Activated T-cell treated with anti-CD3 and anti-CD28 coated beads, Interleukin-2, amount 50 U/mL, for 4 hours (primary cell): ENCODE measurements at regions not wholly inside any gene's neighbourhood (a gene's known extent, or its start where the extent isn't known, plus 50 kb on each side); places are given as distances from the start of the nearest gene placed in this dataset.

Experiments
- ATAC-seq, 2 donors: fragments of 200-7000 bp; cut with Tn5 transposase; one replicate each; pipeline ENCODE4 v1.10.0; 2021
- DNase-seq: peaks from one replicate; pipeline ENCODE4 v3.0.0-alpha.2; 2020
- H3K27me3 Mint-ChIP-seq: one replicate; pipeline ENCODE4 v1.8.0; 2021; ENCODE audit warnings: low read depth, mixed read lengths
- H3K36me3 Mint-ChIP-seq: one replicate; pipeline ENCODE4 v1.8.0; 2022; ENCODE audit warnings: mixed read lengths; ENCODE audit not compliant: insufficient read depth
- H3K4me1 Mint-ChIP-seq: one replicate; pipeline ENCODE4 v1.8.0; 2021; ENCODE audit warnings: low read depth, mixed read lengths
- H3K4me3 Mint-ChIP-seq: one replicate; pipeline ENCODE4 v1.8.0; 2021; ENCODE audit warnings: mild to moderate bottlenecking, moderate library complexity, mixed read lengths
- H3K9me3 Mint-ChIP-seq: one replicate; pipeline ENCODE4 v1.8.0; 2021; ENCODE audit warnings: mixed read lengths

DNA sequence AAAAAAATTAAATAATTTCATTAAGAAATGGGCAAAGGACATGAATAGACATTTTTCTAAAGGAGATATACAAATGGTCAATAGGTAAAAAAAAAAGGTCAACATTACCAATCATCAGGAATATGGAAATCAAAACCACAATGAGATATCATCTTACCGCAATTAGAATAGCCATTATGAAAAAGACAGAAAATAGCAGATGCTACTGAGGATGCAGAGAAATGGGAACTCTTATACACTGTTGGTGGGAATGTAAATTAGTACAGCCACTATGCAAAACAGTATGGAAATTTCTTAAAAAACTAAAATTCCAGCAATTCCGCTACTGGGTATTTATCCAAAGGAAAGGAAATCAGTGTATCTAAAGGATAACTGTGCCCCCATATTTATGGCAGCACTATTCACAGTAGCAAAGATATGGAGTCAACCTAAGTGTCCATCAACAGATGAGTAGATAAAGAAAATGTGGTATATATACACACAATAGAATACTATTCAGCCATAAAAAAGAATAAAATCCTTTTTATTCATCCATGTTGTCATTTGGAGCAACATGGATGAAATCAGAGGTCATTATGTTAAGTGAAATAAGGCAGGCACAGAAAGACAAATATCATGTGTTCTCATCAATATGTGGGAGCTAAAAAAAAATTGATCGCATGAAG is 132.4 kb downstream of the RPL22L1 start:
- Mint-ChIP-seq H3K4me1 (no peaks in the 10 kb centered on the region), H3K27me3 (peaks cover 8% of the 10 kb centered on the region), H3K36me3 (no peaks in the 10 kb centered on the region), H3K9me3 (no peaks in the 10 kb centered on the region), H3K4me3 (no peak overlapping the region)
- ATAC-seq = no peak
- no peak for DNase-seq

DNA sequence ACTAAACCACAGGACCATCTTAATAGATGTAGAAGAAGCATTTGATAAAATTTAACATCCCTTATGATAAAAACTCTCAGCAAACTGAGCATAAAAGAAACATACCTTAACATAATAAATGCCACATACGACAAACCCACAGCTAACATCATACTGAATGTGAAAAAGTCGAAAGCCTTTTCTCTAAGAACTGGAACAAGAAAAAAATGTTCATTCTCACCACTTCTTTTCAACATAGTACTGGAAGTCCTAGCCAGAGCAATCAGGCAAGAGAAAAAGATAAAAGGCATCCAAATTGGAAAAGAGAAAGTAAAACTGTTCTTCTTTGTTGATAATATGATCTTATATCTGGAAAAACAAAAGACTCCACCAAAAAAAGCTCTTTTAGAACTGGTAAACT is 134.2 kb downstream of the RPL22L1 start:
- ATAC-seq (no peak), DNase-seq (no peak)
- Mint-ChIP-seq H3K36me3 (no peaks in the 10 kb centered on the region), H3K9me3 (no peaks in the 10 kb centered on the region), H3K4me3 (no peak overlapping the region), H3K27me3 (peaks cover 11% of the 10 kb centered on the region), H3K4me1 (no peaks in the 10 kb centered on the region)

DNA sequence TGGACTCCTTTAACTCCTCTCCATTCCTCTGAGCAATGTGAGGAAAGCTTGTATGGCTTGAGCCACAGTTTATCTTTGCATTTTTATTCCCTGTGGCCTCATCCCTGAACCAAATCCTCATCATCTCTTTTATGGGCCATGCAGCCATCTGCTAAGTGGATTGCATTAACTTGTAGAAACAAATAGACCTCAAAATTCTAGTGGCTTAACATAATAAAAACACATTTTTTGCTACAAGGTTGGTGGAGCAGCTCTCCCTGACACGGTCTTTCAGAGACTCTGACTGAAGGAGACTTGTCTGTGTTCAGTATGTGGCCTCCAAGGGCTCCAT is 135.3 kb downstream of the RPL22L1 start:
- peaks cover 8% of the 10 kb centered on the region for H3K27me3 Mint-ChIP-seq
- DNase-seq = no peak
- H3K9me3 Mint-ChIP-seq = no peaks in the 10 kb centered on the region
- ATAC-seq = no peak
- no peaks in the 10 kb centered on the region for H3K36me3 Mint-ChIP-seq
- H3K4me1 Mint-ChIP-seq = no peaks in the 10 kb centered on the region
- H3K4me3 Mint-ChIP-seq = no peak overlapping the region

DNA sequence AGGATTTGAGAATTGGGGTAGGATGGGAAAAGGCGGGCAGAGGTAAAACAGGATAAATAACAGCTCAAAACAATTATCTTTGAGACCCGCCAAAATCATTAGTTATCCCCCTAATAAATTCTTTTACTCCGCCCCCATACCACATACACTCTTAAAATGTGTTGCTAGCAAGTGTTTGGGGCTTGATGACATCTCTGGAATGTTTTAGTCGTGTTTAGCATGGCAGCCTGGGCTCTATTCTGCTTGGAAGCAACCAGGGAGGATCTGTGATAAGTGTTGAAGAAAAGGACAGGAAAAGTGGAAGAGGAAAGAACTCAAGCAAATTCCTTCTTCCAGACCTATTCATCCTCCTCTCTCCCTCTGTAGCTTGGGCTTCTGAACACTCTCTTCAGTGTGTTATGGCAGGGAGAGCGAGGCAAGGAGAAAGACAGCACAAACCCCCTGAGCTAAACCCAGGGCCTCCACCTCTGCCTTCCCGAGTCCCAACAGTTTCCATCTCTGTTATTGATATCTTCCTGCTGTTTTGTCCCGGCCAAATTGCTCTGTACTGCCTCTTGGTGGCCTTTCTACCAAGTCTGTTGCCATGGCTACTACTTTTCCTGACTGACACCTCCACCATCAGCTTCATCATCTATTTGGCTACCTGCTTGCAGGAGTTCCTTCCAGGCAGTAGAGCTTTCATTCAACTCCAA is 135.8 kb downstream of the RPL22L1 start:
- Mint-ChIP-seq H3K4me1 (no peaks in the 10 kb centered on the region), H3K27me3 (peaks cover 8% of the 10 kb centered on the region), H3K9me3 (no peaks in the 10 kb centered on the region), H3K36me3 (no peaks in the 10 kb centered on the region), H3K4me3 (no peak overlapping the region)
- no peak for DNase-seq
- no peak for ATAC-seq

DNA sequence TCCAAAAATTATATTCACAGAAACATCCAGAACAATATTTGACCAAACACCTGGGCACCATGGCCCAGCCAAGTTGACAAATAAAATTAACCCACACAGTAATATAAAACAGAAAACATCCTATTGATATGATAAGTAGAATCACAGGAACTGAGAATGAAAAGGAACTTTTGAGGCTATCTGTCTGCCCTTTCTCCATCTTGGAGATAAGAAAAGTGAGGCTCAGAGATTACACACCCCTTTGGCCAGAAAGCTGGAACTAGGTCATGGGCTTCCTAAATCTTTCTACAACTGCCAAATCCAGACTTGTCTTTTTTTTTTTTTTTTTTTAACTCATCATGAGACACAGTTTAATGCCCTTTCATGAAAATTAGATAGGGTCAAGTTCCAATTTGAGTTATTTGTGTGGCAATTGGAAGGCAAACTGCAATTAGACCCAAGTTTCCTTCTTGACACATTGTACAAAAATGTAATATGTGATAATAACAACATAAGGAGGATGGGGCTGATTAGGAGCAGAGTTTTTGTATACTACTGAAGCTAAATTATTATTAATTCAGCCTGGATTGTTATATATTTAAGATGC is 137.2 kb downstream of the RPL22L1 start:
- Mint-ChIP-seq H3K4me1 (no peaks in the 10 kb centered on the region), H3K9me3 (no peaks in the 10 kb centered on the region), H3K36me3 (no peaks in the 10 kb centered on the region), H3K27me3 (peaks cover 8% of the 10 kb centered on the region), H3K4me3 (no peak overlapping the region)
- no peak for DNase-seq
- no peak for ATAC-seq

DNA sequence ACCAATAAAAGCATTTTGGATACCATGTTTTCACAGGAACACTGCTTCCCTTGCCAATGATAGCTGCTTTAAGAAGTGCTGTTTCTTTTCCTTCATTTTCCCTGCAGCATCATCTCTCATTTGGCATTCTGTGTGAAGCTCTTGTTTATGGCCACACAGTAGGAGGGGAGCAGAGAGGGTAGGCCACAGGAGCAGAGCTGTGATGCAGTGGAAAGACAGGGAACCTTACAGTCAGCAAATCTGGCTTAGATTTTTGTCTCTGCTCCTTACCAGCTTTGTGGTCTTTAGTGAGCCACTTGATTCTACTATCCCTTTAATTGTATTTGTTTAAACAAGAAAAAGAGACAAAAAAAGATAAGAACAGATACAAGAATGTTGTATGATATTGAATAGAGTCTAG is 138.7 kb downstream of the RPL22L1 start:
- H3K4me3 Mint-ChIP-seq = no peak overlapping the region
- ATAC-seq (no peak), DNase-seq (no peak)
- peaks cover 8% of the 10 kb centered on the region for H3K27me3 Mint-ChIP-seq
- no peaks in the 10 kb centered on the region for H3K36me3 Mint-ChIP-seq
- no peaks in the 10 kb centered on the region for H3K9me3 Mint-ChIP-seq
- no peaks in the 10 kb centered on the region for H3K4me1 Mint-ChIP-seq

DNA sequence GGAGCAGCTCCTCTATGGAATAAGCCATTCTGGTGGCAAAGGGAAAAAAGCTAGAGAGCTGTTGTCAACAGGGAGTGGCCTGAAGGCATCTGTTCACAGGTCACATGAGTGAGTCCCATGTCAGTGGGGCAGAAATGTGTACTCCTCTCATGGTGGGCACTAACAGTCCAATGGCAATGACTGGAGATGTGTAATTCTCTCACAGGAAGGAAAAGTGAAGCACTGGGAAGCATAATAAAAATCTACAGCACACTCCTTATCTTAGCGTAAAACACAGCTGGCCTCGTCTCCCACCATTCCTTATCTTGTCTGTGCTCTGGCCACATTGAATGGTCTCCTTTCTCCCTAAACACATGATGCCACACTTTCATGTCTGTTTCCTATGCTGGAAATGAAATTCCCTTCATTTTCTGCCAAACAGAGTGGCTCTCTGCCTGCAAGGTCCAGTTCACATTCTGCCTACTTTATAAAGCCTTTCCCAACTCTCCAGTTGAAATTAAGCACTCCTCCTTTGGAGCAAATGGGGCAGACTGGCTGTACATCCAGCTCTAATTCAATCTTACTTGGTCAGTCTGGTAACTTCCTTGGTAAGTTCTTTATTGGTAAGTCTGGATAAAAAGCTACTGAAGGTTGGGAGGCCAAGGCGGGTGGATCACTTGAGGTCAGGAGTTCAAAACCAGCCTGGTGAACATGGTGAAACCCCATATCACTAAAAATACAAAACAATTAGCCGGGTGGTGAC is 139.8 kb downstream of the RPL22L1 start:
- no peak for ATAC-seq
- DNase-seq = no peak
- Mint-ChIP-seq H3K36me3 (no peaks in the 10 kb centered on the region), H3K4me3 (no peak overlapping the region), H3K9me3 (no peaks in the 10 kb centered on the region), H3K27me3 (peaks cover 8% of the 10 kb centered on the region), H3K4me1 (no peaks in the 10 kb centered on the region)

DNA sequence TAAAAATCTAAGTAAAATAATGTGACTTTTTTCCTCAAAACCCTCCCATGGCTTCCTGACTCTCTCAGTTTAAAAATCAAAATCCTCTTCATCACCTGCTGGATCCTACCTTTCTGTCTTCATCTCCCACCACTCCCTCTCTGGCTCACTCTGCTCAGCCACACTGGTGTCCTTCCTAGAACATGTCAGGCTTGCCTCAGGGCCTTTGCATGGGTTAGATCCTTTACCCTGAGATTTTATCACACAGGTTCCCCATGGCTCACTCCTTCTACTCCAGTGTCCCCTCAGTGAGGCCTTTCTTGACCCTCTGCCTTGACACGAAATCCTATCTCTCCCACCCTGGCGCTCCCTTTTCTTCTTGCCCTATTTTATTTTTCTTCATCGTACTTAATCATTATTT is 141.8 kb downstream of the RPL22L1 start:
- Mint-ChIP-seq H3K36me3 (no peaks in the 10 kb centered on the region), H3K4me1 (no peaks in the 10 kb centered on the region), H3K27me3 (peaks cover 4% of the 10 kb centered on the region), H3K9me3 (no peaks in the 10 kb centered on the region), H3K4me3 (no peak overlapping the region)
- no peak for DNase-seq
- no peak for ATAC-seq

DNA sequence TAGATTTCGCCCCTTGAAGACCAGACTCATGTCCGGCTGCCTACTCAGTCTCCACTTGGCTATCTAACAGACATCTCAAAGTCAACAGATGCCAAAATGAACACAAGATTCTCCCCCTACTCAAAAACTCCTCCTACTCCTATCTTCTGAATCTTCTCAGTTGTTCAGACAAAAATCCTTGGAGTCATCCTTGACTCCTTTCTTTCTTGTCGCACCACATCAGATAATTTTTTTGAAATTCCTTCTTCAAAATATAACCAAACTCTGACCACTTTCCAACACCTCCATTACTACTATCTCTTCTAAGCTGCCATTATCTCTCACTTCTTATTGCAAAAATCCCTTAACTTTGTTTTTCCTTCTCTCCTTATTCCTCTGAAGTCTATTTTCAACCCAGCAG is 141.9 kb upstream of the SLC7A14 start:
- Mint-ChIP-seq H3K27me3 (peaks cover 4% of the 10 kb centered on the region), H3K36me3 (no peaks in the 10 kb centered on the region), H3K4me1 (no peaks in the 10 kb centered on the region), H3K9me3 (no peaks in the 10 kb centered on the region), H3K4me3 (no peak overlapping the region)
- ATAC-seq = no peak
- no peak for DNase-seq

DNA sequence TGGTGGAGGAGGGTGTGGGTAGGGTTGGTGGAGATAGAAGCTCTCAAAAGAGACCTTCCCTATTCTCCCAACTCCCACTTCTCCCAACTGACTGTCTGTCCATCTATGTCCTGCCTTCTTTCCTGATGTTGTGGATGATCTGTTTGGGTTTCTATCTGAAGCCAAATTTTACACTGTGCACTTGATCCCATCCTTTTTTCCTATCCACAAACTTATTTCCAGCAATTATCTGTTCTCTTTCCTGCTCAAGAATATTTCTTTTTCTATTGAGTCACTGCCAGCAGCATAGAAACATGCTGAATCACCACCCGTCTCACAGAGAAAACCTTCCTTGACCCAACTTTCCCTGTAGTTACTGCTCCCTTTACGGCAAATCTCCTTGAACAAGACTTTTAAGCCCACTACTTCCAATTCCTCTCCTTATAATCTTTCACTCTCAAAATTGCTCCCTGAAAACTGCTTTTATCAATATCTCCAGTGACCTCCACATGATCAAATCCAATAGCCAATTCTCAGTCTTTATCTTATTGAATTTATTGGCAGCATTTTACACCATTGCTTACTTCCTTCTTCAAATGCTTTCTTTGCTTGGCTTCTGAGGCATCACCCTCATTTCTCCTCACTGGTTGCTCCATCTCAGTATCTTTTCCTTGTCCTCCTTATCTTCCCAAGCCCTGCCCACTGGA is 141.2 kb upstream of the SLC7A14 start:
- no peaks in the 10 kb centered on the region for H3K4me1 Mint-ChIP-seq
- H3K4me3 Mint-ChIP-seq = no peak overlapping the region
- peaks cover 2% of the 10 kb centered on the region for H3K27me3 Mint-ChIP-seq
- DNase-seq (no peak), ATAC-seq (no peak)
- no peaks in the 10 kb centered on the region for H3K36me3 Mint-ChIP-seq
- no peaks in the 10 kb centered on the region for H3K9me3 Mint-ChIP-seq

DNA sequence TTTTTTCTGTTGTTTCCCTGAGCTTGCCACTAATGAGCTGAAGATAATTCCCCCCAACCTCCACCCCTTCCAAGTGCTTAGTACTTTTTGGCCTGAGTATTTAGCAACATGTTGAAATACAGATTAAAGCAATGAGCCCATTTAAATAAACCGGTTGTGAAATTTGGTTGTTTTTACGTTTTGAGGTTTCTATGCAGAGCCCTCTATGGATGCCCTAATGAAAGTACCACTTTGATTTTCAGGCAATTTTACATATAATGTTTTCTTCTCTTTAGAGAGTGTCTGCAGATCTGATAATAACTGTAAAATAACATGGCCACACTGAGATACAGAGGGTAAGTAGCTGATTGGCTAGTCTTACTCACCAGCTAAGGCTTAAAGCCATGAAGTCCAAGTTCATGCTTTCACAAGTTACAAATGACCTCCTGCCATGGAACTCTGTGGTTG is 139.4 kb upstream of the SLC7A14 start:
- H3K9me3 Mint-ChIP-seq = no peaks in the 10 kb centered on the region
- DNase-seq = no peak
- H3K4me3 Mint-ChIP-seq = no peak overlapping the region
- no peaks in the 10 kb centered on the region for H3K27me3 Mint-ChIP-seq
- H3K4me1 Mint-ChIP-seq = no peaks in the 10 kb centered on the region
- no peak for ATAC-seq
- H3K36me3 Mint-ChIP-seq = no peaks in the 10 kb centered on the region

DNA sequence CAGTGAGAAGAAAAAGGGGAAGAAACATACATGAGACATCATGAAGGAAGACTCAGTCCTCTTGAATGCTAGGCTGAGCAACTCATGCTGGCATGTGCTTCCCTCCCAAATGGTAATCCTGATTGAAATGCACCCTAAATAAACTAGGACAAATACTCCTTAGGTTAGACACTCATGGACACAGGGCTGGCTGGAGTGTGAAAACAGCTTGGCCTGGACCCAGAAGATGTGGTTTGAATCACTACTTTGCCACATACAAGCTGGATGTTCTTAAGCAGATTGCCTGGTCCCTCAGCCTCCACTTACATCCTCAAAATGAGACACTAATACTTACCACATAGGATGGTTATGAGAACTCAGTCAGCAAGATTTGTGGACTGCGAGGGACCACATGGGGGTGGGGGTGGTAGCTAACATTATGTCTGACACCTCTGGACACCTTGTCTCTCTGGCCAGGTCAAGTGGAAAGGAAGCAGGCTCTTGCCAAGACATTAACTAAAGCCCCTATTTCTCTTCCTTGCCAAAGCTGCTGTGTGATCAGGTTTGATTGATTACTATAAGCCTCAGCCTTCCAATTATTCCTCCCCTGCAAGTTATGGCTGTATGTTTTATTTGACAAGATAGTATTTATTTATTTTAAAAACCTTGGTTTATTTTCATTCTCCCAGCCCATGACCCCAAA is 138.9 kb upstream of the SLC7A14 start:
- Mint-ChIP-seq H3K27me3 (no peaks in the 10 kb centered on the region), H3K9me3 (no peaks in the 10 kb centered on the region), H3K4me1 (no peaks in the 10 kb centered on the region), H3K36me3 (no peaks in the 10 kb centered on the region), H3K4me3 (no peak overlapping the region)
- DNase-seq (no peak), ATAC-seq (no peak)

DNA sequence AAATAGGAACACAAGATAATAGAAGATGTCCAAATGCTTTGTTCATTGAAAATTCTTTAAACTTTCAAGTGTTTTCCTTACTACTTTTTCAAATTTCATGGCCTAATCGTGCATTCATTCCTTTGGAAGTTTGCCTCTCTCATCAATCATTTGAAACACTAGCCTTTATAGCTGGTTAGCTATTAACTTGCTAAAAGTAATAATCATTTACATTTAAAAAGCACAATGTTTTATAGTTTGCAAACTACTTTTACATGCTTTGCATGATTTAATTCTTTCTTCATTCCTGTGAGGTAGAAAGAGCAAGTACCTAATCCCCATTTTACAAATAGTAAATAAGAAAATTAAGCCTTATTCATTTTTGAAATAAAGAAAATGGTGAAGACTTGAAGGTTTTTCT is 137.4 kb upstream of the SLC7A14 start:
- H3K4me3 Mint-ChIP-seq = no peak overlapping the region
- peaks cover 7% of the 10 kb centered on the region for H3K9me3 Mint-ChIP-seq
- H3K36me3 Mint-ChIP-seq = peaks cover 2% of the 10 kb centered on the region
- no peaks in the 10 kb centered on the region for H3K4me1 Mint-ChIP-seq
- DNase-seq = no peak
- peaks cover 8% of the 10 kb centered on the region for H3K27me3 Mint-ChIP-seq
- ATAC-seq = no peak

DNA sequence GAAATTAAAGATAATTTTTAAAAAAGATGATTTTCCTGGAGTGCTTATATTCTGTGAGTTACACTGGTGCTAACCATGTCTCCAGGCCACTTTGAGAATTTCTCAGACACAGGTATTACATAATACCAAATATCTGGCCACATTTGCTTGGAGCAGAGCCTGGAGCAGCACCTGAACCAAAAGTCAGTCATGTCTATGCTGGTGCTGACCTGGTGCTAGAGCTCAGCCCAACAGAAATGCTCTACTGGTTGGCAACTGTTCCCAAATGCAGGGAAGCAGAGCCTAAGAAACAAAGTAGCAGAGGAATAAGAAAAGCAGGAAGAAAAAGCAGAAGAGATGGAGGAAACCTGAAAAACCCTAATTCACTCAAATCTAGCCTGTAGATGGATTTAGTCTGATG is 135.7 kb upstream of the SLC7A14 start:
- H3K36me3 Mint-ChIP-seq = peaks cover 2% of the 10 kb centered on the region
- H3K9me3 Mint-ChIP-seq = peaks cover 7% of the 10 kb centered on the region
- H3K27me3 Mint-ChIP-seq = peaks cover 17% of the 10 kb centered on the region
- DNase-seq (no peak), ATAC-seq (no peak)
- no peaks in the 10 kb centered on the region for H3K4me1 Mint-ChIP-seq
- H3K4me3 Mint-ChIP-seq = no peak overlapping the region
